ENCODE measurements at regions not wholly inside any gene's neighbourhood (a gene's known extent, or its start where the extent isn't known, plus 50 kb on each side); places are given as distances from the start of the nearest gene placed in this dataset.

DNA sequence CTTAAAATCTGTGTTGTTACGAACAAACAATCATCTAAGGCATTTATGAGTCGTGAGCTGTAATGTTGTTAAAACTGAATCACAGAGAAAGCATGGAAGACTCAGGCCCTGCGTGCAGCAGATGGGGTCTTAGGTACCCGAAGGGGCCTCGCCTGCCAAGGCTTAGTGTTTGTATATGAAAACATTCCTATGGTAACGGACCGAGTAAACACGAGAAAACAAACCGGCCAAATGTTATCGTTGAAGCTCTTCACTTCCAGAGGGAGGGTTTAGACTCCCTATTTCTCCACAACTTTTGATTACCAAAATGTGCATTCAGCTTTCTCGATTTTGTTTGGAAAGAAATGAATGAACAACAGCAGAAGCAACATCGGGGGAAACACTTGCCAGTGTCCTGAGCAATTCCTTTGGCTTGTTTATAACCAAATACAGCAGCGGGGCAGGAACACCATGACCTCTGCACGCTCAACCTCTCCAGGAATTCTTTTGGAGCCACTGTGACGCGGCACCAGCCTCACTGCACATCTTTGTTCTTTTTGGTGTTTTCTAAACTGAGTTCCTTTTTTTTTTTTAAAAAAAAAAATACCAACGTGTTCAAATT, 121.6 kb upstream of the KLF6 start:
- Histone ChIP-seq H3K27ac (ENCODE audit: low read depth, low read length) (no peak overlapping the region), H3K36me3 (ENCODE audit: low read length) (no peaks in the 10 kb centered on the region), H3K4me2 (ENCODE audit: low read depth, low read length, poor library complexity, severe bottlenecking) (no peak overlapping the region), H3K4me3 (ENCODE audit: insufficient read depth, low read length, poor library complexity, severe bottlenecking) (no peak overlapping the region), H4K20me1 (ENCODE audit: low read depth, low read length) (no peaks in the 10 kb centered on the region), H3K27me3 (ENCODE audit: low read length) (no peaks in the 10 kb centered on the region), H3K9me3 (ENCODE audit: insufficient read depth, low read length) (no peaks in the 10 kb centered on the region), H3K9ac (ENCODE audit: low read length) (no peak overlapping the region), H3K9me2 (replicated peaks; ENCODE audit: insufficient read depth, low read length) (no peaks in the 10 kb centered on the region), H3F3A (ENCODE audit: insufficient read depth) (no peaks in the 10 kb centered on the region), H3K79me2 (ENCODE audit: insufficient read depth, low read length) (no peaks in the 10 kb centered on the region), H2AFZ (ENCODE audit: low read depth, low read length, severe bottlenecking) (no peak overlapping the region)
- no peak for TF ChIP-seq EZH2phosphoT487 (conservative IDR thresholded peaks at IDR 0.05; ENCODE audit: low read length)
- no peak for TF ChIP-seq CTCF (IDR thresholded peaks at IDR 0.05; ENCODE audit: insufficient read depth, low read length, poor library complexity, severe bottlenecking)

DNA sequence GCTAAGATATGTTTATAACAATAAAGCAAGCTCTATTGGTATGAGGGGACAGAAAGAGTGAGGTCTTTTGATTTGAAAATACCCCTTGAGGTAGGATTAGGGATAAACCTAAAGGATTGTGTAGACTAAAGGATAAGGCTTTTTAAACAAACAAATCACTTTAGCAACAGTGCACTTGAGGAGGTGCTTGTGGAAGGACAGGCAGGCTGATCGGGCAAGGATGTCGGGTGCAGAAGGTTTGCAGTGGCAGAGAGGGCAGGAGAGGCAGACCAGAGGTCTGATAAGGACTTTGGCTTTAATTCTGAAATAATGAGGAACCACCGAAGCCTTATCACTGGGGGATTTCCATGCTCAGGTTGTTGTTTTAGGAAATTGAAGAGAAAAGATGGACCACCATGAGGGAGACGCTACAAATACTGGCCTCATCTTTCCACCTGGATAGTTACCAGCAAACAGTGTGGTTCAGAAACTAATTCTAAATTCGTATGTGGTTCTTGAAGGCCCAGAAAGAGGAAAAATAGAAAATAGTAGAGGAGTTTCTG, 119.5 kb upstream of the KLF6 start:
- Histone ChIP-seq H3K9me3 (ENCODE audit: insufficient read depth, low read length) (no peaks in the 10 kb centered on the region), H3K4me2 (ENCODE audit: low read depth, low read length, poor library complexity, severe bottlenecking) (no peak overlapping the region), H3F3A (ENCODE audit: insufficient read depth) (no peaks in the 10 kb centered on the region), H3K9ac (ENCODE audit: low read length) (no peak overlapping the region), H3K79me2 (ENCODE audit: insufficient read depth, low read length) (no peaks in the 10 kb centered on the region), H2AFZ (ENCODE audit: low read depth, low read length, severe bottlenecking) (no peak overlapping the region), H3K27ac (ENCODE audit: low read depth, low read length) (no peak overlapping the region), H4K20me1 (ENCODE audit: low read depth, low read length) (no peaks in the 10 kb centered on the region), H3K9me2 (replicated peaks; ENCODE audit: insufficient read depth, low read length) (no peaks in the 10 kb centered on the region), H3K36me3 (ENCODE audit: low read length) (no peaks in the 10 kb centered on the region), H3K4me3 (ENCODE audit: insufficient read depth, low read length, poor library complexity, severe bottlenecking) (no peak overlapping the region), H3K27me3 (ENCODE audit: low read length) (no peaks in the 10 kb centered on the region)
- TF ChIP-seq EZH2phosphoT487 (conservative IDR thresholded peaks at IDR 0.05; ENCODE audit: low read length) (no peak), CTCF (IDR thresholded peaks at IDR 0.05; ENCODE audit: insufficient read depth, low read length, poor library complexity, severe bottlenecking) (no peak)

GRCh38 chr10:3902809-3903410, 117.9 kb upstream of the KLF6 start:
- Histone ChIP-seq H2AFZ (ENCODE audit: low read depth, low read length, severe bottlenecking) (no peak overlapping the region), H3K4me2 (ENCODE audit: low read depth, low read length, poor library complexity, severe bottlenecking) (no peak overlapping the region)
- TF ChIP-seq CTCF (IDR thresholded peaks at IDR 0.05; ENCODE audit: insufficient read depth, low read length, poor library complexity, severe bottlenecking) = no peak
- no peak for TF ChIP-seq EZH2phosphoT487 (conservative IDR thresholded peaks at IDR 0.05; ENCODE audit: low read length)

More at GRCh38 chr10:3902809-3903410, 117.9 kb upstream of the KLF6 start:
- H3K9me2 ChIP-seq (replicated peaks; ENCODE audit: insufficient read depth, low read length) = no peaks in the 10 kb centered on the region
- no peaks in the 10 kb centered on the region for H3K36me3 ChIP-seq (ENCODE audit: low read length)
- no peak overlapping the region for H3K9ac ChIP-seq (ENCODE audit: low read length)
- H3K9me3 ChIP-seq (ENCODE audit: insufficient read depth, low read length) = no peaks in the 10 kb centered on the region
- H3K27me3 ChIP-seq (ENCODE audit: low read length) = no peaks in the 10 kb centered on the region
- no peaks in the 10 kb centered on the region for H4K20me1 ChIP-seq (ENCODE audit: low read depth, low read length)
- no peak overlapping the region for H3K27ac ChIP-seq (ENCODE audit: low read depth, low read length)
- H3F3A ChIP-seq (ENCODE audit: insufficient read depth) = no peaks in the 10 kb centered on the region
- no peak overlapping the region for H3K4me3 ChIP-seq (ENCODE audit: insufficient read depth, low read length, poor library complexity, severe bottlenecking)
- H3K79me2 ChIP-seq (ENCODE audit: insufficient read depth, low read length) = no peaks in the 10 kb centered on the region
